ENCODE measurements at regions not wholly inside any gene's neighbourhood (a gene's known extent, or its start where the extent isn't known, plus 50 kb on each side); places are given as distances from the start of the nearest gene placed in this dataset.

- no peak for TF ChIP-seq ZNF274 (IDR thresholded peaks at IDR 0.05; ENCODE audit: low read depth, low read length)
- no peak overlapping the region for H3K4me3 ChIP-seq (ENCODE audit: low read length)
Measured at GRCh38 chr5:96256795-96257470, 176.1 kb downstream of the PCSK1 start.

- no peak for TF ChIP-seq ZNF274 (IDR thresholded peaks at IDR 0.05; ENCODE audit: low read depth, low read length)
- no peak overlapping the region for H3K4me3 ChIP-seq (ENCODE audit: low read length)
Measured at GRCh38 chr5:96254980-96255691, 177.9 kb downstream of the PCSK1 start.

GRCh38 chr5:96253140-96253539 is 179.9 kb downstream of the PCSK1 start:
- TF ChIP-seq ZNF274 (IDR thresholded peaks at IDR 0.05; ENCODE audit: low read depth, low read length), result no peak
- no peak overlapping the region for H3K4me3 ChIP-seq (ENCODE audit: low read length)

DNA sequence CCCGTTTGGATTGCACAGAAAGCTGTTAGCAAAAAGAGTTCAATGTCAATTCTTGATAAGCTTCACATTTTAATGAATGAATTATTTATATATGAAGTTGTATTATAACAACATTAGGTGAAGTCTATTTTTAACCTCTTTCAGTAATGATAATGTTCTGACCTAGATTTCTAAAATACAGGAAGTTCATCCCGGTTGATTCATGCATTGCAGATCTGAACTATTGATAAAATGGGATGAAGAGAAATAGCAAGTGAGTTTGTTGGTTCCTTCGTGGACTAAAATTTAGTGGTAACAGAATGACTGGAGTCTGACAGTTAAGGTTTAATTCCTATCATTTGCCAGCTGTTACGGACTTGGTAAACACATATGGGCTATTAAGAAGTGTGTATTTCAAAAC is 180.5 kb downstream of the PCSK1 start:
- H3K4me3 ChIP-seq (ENCODE audit: low read length), result no peak overlapping the region
- TF ChIP-seq ZNF274 (IDR thresholded peaks at IDR 0.05; ENCODE audit: low read depth, low read length), result no peak

DNA sequence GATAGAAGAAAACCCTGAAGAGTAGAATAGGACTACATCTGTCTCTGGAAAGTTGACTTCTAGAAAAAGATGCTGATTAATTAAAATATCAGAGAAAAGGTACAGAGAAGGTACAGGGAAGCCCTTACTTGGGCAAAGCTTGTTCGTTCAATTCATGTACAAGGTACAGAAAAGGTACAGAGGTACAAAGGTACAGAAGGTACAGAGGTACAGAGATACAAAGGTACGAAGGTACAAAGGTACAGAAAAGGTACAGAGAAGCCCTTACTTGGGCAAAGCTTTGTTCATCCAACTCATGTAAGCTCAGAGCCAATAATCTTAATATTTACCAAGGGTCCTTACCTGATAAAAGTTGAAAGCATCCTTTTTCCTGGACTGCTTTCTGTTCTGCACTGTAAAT is 182.3 kb downstream of the PCSK1 start:
- TF ChIP-seq ZNF274 (IDR thresholded peaks at IDR 0.05; ENCODE audit: low read depth, low read length), result no peak
- no peak overlapping the region for H3K4me3 ChIP-seq (ENCODE audit: low read length)

DNA sequence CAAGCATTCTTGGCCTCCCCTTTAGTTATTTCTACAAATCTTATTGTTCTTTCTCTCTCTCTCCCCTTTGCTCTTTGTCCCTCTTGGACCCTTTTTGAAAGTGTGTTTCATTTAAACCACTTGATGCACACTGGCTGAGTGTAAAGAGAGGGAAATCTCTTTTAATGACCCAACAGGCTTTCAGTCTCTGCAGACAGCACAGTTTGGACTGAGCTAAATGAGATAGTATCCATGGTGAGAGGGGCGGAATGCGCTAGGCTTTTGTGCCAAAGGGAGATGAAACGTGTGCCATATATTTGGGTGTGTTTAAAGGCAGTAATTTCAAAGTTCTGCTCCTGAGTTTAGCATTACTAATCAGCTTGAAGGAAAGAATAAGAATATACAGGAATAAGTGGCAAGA is 184.9 kb downstream of the PCSK1 start:
- H3K4me3 ChIP-seq (ENCODE audit: low read length), result no peak overlapping the region
- TF ChIP-seq ZNF274 (IDR thresholded peaks at IDR 0.05; ENCODE audit: low read depth, low read length), result no peak

DNA sequence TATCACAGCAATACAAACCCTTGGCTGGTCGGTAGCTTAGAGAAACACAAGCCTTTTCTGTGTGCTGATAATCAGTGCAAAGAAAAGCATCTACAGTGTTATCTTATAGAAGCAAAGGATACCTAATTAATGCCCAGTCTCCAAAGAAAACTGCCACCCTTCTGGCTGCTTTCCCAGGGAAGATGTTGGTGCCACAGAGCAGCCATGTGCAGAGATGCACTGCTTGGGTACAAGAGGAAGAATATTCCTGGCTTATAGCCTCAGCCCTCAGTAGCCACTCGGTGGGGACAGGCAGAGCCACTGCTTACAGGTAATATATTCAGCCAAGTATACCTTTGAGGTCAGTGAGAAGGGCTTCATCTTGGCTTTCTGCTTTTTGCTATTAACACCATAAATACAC is 185.3 kb downstream of the PCSK1 start:
- H3K4me3 ChIP-seq (ENCODE audit: low read length), result no peak overlapping the region
- TF ChIP-seq ZNF274 (IDR thresholded peaks at IDR 0.05; ENCODE audit: low read depth, low read length), result no peak

- TF ChIP-seq ZNF274 (IDR thresholded peaks at IDR 0.05; ENCODE audit: low read depth, low read length), result no peak
- H3K4me3 ChIP-seq (ENCODE audit: low read length), result no peak overlapping the region
Measured at GRCh38 chr5:96247097-96247701, 185.8 kb downstream of the PCSK1 start.

DNA sequence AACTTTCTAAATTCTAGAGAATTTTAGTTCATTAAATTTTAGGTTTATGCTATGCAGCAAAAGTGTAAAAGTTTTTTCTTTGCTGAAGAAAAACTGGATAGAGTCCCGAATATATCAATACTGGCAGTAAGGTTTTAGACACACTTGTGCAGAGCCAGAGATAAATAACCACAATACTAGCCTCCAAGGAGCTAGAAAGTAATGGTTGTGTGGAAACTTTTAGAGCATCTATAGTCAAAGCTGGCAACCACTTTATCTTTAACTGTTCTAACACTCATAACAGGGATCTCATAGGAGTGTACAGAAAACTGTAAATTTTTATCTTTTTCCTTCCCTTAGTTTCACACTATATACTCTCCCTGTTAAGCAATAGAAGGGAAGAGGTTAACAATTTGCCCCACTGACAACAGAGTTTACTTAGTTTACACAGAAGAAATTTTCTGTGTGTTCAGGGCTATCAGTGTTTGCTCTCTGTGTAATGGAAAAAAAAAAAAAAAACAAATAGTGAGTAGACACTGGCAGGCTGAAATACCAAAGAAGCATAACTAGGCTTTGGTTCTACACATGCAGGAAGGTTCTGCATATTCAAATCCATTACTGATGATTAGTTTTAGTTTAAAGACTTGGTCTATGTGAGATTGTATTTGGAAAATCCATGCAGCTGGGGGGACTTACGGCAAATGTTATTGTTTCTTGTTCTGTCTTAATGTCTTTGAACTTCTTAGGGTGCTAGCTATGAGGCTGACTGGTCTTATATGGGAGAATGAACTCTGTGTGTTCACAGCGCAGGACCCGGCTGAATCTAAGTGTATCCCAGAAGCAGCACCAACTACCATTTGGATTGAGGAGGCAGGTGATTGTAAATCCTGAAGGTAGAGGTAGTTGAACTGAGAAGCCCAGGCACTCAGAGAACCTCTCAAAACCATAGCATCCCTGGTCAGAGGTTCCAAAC is 187.6 kb downstream of the PCSK1 start:
- TF ChIP-seq ZNF274 (IDR thresholded peaks at IDR 0.05; ENCODE audit: low read depth, low read length), result no peak
- H3K4me3 ChIP-seq (ENCODE audit: low read length), result no peak overlapping the region

DNA sequence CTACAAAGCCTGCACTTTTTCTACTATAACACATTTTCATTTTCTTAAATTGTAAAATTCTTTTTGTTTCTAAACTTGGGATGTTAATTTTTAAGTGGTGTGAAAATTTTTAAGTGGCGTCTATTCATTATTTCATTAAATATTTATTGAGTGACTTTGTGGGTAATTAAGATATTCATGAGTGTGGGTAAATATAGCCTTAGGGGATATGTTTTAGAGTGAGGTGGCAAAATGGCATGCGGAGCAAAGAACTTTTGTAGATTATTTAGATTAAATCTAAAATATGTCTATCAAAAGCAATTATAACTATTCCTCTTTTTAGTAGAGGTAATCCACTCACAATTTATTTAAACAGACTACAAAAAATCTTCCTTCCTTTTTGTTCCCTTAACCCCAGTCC is 188.4 kb downstream of the PCSK1 start:
- TF ChIP-seq ZNF274 (IDR thresholded peaks at IDR 0.05; ENCODE audit: low read depth, low read length), result no peak

DNA sequence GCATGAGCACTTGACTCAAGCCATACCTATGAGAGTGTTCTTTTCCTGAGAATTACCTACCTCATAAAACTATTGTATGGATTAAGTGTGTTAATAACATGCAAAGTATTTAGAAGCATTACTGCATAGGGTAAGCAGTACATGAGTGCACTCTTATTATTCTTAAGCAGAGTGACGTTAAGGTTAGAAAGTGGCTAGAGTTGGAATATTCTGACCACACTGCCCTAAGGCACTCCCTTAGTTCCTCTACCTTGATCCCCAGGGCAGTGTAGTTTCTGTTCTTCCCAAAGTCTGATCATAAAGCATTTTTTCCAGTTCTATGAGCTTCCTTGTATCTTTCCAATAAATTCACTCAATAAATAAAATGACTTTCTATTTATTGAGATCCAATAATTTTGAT is 189.2 kb downstream of the PCSK1 start:
- TF ChIP-seq ZNF274 (IDR thresholded peaks at IDR 0.05; ENCODE audit: low read depth, low read length), result no peak
- no peak overlapping the region for H3K4me3 ChIP-seq (ENCODE audit: low read length)

More for the DNA sequence above, 188.4 kb downstream of the PCSK1 start:
- H3K4me3 ChIP-seq (ENCODE audit: low read length), result no peak overlapping the region

DNA sequence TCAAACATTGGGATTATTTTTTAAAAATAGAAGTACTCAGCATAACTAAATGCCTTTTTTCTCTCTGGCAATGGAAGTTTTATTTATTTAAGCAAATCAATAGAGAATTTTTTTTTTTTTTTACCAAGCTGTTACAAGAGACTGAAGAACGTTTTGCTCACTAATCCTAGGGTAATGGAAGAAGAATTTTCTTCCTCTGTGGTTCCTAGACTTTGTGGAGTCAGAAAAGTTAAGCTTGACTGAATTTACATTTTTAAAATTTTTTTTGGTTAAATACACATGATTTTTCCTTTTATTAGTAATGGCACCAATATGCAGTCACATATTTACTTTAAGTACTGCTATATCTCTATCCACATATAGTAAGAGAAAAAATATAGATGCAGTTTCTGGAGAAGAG is 189.8 kb downstream of the PCSK1 start:
- no peak for TF ChIP-seq ZNF274 (IDR thresholded peaks at IDR 0.05; ENCODE audit: low read depth, low read length)
- H3K4me3 ChIP-seq (ENCODE audit: low read length), result no peak overlapping the region

DNA sequence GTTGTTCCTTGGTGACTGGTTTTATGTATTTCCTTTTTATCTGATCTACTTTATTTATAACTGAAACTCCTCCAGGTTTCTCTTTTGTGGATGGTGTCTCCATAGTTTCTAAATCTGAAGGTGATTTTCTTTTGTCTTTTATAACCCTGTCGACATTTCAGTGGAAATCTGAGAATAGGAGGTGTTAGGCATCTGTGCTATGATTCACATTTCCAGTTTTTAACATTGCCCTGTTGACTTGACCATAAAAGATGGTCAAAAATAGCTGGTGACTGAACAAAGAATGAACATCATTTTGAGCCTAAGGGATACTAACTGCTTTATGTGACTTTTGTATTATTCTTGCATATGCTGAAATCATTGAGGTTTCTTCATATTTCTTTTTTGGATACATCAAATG is 190.5 kb downstream of the PCSK1 start:
- no peak overlapping the region for H3K4me3 ChIP-seq (ENCODE audit: low read length)
- TF ChIP-seq ZNF274 (IDR thresholded peaks at IDR 0.05; ENCODE audit: low read depth, low read length), result no peak

- H3K4me3 ChIP-seq (ENCODE audit: low read length), result no peak overlapping the region
- no peak for TF ChIP-seq ZNF274 (IDR thresholded peaks at IDR 0.05; ENCODE audit: low read depth, low read length)
Measured at GRCh38 chr5:96236831-96237230, 196.2 kb downstream of the PCSK1 start.
